ENCODE measurements at regions not wholly inside any gene's neighbourhood (a gene's known extent, or its start where the extent isn't known, plus 50 kb on each side); places are given as distances from the start of the nearest gene placed in this dataset.

DNA sequence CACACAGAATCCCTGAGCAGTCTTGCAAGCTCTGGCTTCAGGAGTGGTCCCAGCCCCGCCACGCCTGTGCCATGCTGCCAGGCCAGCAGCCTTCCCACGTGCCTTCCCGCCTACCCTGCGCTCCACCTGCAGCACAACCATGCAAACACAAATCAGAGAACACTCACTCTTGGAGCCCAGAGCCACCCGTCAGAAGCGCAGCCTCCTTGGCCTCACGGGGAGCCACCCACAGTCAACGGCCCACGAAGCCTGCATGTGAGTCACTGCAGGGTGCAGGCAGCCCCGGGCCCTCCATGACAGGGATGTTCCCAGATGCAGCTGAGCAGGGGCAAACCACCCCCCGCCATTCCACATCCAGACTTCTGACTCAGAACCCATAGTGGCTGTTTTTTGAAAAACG lies 217.0 kb downstream of the DLL1 start:
- Histone ChIP-seq H3F3A (ENCODE audit: control insufficient read depth, insufficient read depth) (no peaks in the 10 kb centered on the region), H3K9me3 (ENCODE audit: control insufficient read depth, insufficient read depth, low read length) (peaks cover 6% of the 10 kb centered on the region; the same call in 1 of the 2 replicates), H3K4me1 (ENCODE audit: control insufficient read depth, low read length) (peaks cover 3% of the 10 kb centered on the region; the same call in 1 of the 2 replicates), H3K27me3 (ENCODE audit: control insufficient read depth, low read length) (no peaks in the 10 kb centered on the region), H3K36me3 (ENCODE audit: control insufficient read depth, low read length) (no peaks in the 10 kb centered on the region), H3K79me2 (ENCODE audit: control insufficient read depth, low read length) (no peaks in the 10 kb centered on the region), H3K4me3 (ENCODE audit: low read length) (no peak overlapping the region), H3K9me2 (replicated peaks; ENCODE audit: control insufficient read depth, low read length) (no peaks in the 10 kb centered on the region), H3K4me2 (ENCODE audit: low read length) (no peak overlapping the region), H3K27ac (ENCODE audit: low read depth, low read length) (no peak overlapping the region), H4K20me1 (ENCODE audit: control insufficient read depth, insufficient read depth, low read depth, low read length) (no peaks in the 10 kb centered on the region)
- TF ChIP-seq, protein P1, sequence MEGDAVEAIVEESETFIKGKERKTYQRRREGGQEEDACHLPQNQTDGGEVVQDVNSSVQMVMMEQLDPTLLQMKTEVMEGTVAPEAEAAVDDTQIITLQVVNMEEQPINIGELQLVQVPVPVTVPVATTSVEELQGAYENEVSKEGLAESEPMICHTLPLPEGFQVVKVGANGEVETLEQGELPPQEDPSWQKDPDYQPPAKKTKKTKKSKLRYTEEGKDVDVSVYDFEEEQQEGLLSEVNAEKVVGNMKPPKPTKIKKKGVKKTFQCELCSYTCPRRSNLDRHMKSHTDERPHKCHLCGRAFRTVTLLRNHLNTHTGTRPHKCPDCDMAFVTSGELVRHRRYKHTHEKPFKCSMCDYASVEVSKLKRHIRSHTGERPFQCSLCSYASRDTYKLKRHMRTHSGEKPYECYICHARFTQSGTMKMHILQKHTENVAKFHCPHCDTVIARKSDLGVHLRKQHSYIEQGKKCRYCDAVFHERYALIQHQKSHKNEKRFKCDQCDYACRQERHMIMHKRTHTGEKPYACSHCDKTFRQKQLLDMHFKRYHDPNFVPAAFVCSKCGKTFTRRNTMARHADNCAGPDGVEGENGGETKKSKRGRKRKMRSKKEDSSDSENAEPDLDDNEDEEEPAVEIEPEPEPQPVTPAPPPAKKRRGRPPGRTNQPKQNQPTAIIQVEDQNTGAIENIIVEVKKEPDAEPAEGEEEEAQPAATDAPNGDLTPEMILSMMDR (IDR thresholded peaks at IDR 0.05; ENCODE audit: low read depth, low read length, poor library complexity, severe bottlenecking), result no peak
- no peak for TF ChIP-seq EZH2phosphoT487 (IDR thresholded peaks at IDR 0.05; ENCODE audit: borderline replicate concordance, low read length)

DNA sequence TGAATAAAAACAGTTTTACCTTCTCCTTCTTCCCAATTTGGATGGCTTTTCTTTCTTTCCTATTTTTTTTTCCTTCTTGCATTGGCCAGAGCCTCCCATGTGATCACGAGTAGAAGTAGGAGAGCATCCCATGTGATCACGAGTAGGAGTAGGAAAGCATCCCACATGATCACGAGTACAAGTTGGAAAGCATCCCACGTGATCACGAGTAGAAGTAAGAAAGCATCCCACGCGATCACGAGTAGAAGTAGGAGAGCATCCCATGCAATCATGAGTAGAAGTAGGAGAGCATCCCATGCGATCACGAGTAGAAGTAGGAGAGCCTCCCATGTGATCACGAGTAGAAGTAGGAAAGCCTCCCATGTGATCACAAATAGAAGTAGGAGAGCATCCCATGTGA lies 218.6 kb downstream of the DLL1 start:
- Histone ChIP-seq H3K79me2 (ENCODE audit: control insufficient read depth, low read length) (no peaks in the 10 kb centered on the region), H4K20me1 (ENCODE audit: control insufficient read depth, insufficient read depth, low read depth, low read length) (no peaks in the 10 kb centered on the region), H3K4me1 (ENCODE audit: control insufficient read depth, low read length) (peaks cover 3% of the 10 kb centered on the region; the same call in 1 of the 2 replicates), H3F3A (ENCODE audit: control insufficient read depth, insufficient read depth) (no peaks in the 10 kb centered on the region), H3K27ac (ENCODE audit: low read depth, low read length) (no peak overlapping the region), H3K4me2 (ENCODE audit: low read length) (no peak overlapping the region), H3K9me2 (replicated peaks; ENCODE audit: control insufficient read depth, low read length) (no peaks in the 10 kb centered on the region), H3K4me3 (ENCODE audit: low read length) (no peak overlapping the region), H3K27me3 (ENCODE audit: control insufficient read depth, low read length) (no peaks in the 10 kb centered on the region), H3K36me3 (ENCODE audit: control insufficient read depth, low read length) (no peaks in the 10 kb centered on the region), H3K9me3 (ENCODE audit: control insufficient read depth, insufficient read depth, low read length) (peaks cover 6% of the 10 kb centered on the region; the same call in 1 of the 2 replicates)
- TF ChIP-seq, protein P1 (IDR thresholded peaks at IDR 0.05; ENCODE audit: low read depth, low read length, poor library complexity, severe bottlenecking), result no peak

DNA sequence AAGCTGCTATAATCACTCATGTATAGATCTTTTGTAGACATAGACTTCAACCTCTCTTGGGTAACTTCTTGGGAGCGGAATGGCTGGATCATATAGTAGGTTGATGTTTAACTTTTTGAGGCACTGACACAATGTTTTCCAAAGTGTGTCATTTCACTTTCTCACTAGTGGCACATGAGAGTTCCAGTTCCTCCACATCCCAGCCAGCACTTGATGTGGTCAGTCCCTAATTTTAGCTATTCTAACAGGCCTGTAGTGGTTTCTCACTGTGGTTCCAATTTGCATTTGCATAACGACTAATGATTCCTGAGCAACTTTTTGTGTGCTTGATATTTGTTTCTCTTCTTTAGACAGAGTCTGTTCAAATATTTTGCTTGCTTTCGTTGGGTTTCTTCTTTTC lies 221.3 kb downstream of the DLL1 start:
- no peak overlapping the region for H3K27ac ChIP-seq (ENCODE audit: low read depth, low read length)
- no peaks in the 10 kb centered on the region for H3K79me2 ChIP-seq (ENCODE audit: control insufficient read depth, low read length)
- no peaks in the 10 kb centered on the region for H4K20me1 ChIP-seq (ENCODE audit: control insufficient read depth, insufficient read depth, low read depth, low read length)
- TF ChIP-seq, protein P1 (IDR thresholded peaks at IDR 0.05; ENCODE audit: low read depth, low read length, poor library complexity, severe bottlenecking), result no peak
- no peak for TF ChIP-seq EZH2phosphoT487 (IDR thresholded peaks at IDR 0.05; ENCODE audit: borderline replicate concordance, low read length)
- peaks cover 3% of the 10 kb centered on the region; the same call in 1 of the 2 replicates for H3K4me1 ChIP-seq (ENCODE audit: control insufficient read depth, low read length)
- H3K27me3 ChIP-seq (ENCODE audit: control insufficient read depth, low read length), result no peaks in the 10 kb centered on the region
- H3K9me2 ChIP-seq (replicated peaks; ENCODE audit: control insufficient read depth, low read length), result no peaks in the 10 kb centered on the region
- H3K4me2 ChIP-seq (ENCODE audit: low read length), result no peak overlapping the region
- H3K4me3 ChIP-seq (ENCODE audit: low read length), result no peak overlapping the region
- peaks cover 6% of the 10 kb centered on the region; the same call in 1 of the 2 replicates for H3K9me3 ChIP-seq (ENCODE audit: control insufficient read depth, insufficient read depth, low read length)
- H3K36me3 ChIP-seq (ENCODE audit: control insufficient read depth, low read length), result no peaks in the 10 kb centered on the region
- H3F3A ChIP-seq (ENCODE audit: control insufficient read depth, insufficient read depth), result no peaks in the 10 kb centered on the region
